ENCODE measurements at regions not wholly inside any gene's neighbourhood (a gene's known extent, or its start where the extent isn't known, plus 50 kb on each side); places are given as distances from the start of the nearest gene placed in this dataset.
"Not testable (repeated sequence)": the region's sequence is repeated elsewhere in the genome, so short reads cannot be mapped to it uniquely, and the experiment has no call there.

DNA sequence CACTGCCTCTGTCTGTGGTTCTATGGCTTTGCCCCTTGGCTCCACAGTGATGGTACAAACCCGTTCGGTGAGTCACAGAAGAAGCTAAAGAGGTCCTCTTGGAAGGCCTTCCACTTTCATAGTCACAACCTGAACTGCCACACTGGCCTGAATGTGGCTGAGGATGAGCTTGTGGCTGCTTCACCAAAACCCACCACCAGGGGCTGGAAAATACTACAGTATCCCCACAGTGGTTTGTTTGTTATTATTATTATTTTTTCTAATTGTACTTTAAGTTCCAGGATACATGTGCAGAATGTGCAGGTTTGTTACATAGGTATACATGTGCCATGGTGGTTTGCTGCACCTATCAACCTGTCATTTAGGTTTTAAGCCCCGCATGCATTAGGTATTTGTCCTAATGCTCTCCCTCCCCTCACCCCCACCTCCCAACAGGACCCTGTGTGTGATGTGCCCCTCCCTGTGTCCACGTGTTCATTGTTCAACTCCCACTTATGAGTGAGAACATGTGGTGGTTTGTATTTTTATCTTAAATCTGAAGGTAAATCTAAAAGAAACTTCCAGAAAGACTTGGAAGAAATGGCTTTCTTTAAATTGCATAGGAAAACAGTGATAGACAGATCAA is 160.8 kb upstream of the NPSR1 start:
- no peaks in the 10 kb centered on the region for H3K27me3 Mint-ChIP-seq
- H3K4me3 Mint-ChIP-seq: no peak overlapping the region
- ATAC-seq: no peak
- H3K9me3 Mint-ChIP-seq: peaks cover 15% of the 10 kb centered on the region
- H3K4me1 Mint-ChIP-seq: no peaks in the 10 kb centered on the region
- no peaks in the 10 kb centered on the region for H3K36me3 Mint-ChIP-seq
- no peak overlapping the region for H3K27ac Mint-ChIP-seq

DNA sequence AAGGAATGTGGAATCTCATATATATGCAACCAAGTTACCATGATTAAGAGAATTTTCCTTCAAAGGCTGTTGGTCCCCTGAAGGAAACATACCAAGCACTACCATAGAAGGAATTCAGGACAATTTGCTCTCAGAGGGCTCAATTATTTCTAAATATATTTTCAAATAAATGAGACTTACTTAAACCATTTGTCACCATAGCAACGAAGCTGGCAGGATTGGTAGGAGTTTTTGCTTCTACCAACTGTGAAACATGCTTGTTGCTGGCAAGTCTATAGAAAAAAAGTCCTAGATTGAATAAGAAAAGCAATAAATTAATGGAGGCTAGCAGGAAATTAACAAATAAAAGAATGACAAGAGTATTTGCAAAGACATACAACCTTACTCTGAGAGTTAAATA is 156.9 kb upstream of the NPSR1 start:
- H3K4me3 Mint-ChIP-seq: no peak overlapping the region
- no peak for ATAC-seq
- H3K36me3 Mint-ChIP-seq: no peaks in the 10 kb centered on the region
- H3K27me3 Mint-ChIP-seq: no peaks in the 10 kb centered on the region
- H3K9me3 Mint-ChIP-seq: peaks cover under 1% of the 10 kb centered on the region
- no peak overlapping the region for H3K27ac Mint-ChIP-seq
- H3K4me1 Mint-ChIP-seq: no peaks in the 10 kb centered on the region

DNA sequence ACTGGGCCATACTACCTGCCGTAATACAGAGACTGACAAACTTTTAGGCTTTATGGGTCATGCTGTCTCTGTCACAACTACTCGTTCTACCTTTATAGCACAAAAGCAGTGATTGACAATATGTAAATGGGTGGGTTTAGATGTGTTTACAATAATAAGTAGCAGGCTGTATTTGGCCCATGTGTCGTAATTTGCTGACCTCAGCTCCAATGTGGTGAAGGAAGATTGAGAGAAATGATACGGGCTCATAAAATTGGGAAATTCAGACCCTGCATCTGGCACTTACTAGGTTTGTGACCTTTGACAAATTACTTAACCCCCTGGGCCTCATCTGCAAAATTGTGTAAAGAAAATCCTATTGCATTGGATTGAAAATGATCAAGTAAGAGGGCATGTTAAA is 150.8 kb upstream of the NPSR1 start:
- H3K9me3 Mint-ChIP-seq: peaks cover 3% of the 10 kb centered on the region
- H3K4me3 Mint-ChIP-seq: no peak overlapping the region
- H3K4me1 Mint-ChIP-seq: no peaks in the 10 kb centered on the region
- H3K27ac Mint-ChIP-seq: no peak overlapping the region
- no peaks in the 10 kb centered on the region for H3K36me3 Mint-ChIP-seq
- no peaks in the 10 kb centered on the region for H3K27me3 Mint-ChIP-seq
- no peak for ATAC-seq

DNA sequence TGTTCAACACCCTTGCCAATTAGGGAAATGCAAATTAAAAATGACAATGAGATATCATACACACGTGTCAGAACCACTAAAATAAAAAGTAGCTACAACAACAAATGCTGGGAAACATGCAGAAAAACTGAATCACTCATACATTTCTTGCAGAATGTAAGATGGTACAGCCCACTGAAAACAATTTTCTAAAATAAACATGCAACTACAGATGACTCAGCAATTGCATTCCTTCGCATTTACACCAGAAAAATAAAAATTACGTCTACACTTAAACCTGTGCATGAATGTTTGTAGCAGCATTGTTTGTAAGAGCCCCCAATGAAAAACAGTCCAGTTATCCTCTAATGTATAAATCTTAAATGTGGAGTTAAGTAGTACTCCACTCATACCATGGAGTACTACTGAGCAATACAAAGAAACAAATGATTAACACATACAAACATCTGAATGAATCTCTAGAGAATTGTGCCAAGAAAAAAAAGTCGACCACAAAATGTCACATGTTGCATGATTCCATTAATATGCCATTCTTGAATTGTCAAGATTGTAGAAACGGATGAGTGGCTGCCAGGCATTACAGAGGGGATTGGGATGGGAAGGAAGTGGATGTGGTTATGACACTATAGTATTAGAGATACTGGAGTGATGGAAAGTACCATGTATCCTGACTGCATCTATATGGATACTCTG is 134.6 kb upstream of the NPSR1 start:
- H3K4me3 Mint-ChIP-seq: no peak overlapping the region
- H3K4me1 Mint-ChIP-seq: no peaks in the 10 kb centered on the region
- peaks cover 21% of the 10 kb centered on the region for H3K9me3 Mint-ChIP-seq
- no peaks in the 10 kb centered on the region for H3K36me3 Mint-ChIP-seq
- no peak overlapping the region for H3K27ac Mint-ChIP-seq
- ATAC-seq: no peak
- H3K27me3 Mint-ChIP-seq: no peaks in the 10 kb centered on the region

DNA sequence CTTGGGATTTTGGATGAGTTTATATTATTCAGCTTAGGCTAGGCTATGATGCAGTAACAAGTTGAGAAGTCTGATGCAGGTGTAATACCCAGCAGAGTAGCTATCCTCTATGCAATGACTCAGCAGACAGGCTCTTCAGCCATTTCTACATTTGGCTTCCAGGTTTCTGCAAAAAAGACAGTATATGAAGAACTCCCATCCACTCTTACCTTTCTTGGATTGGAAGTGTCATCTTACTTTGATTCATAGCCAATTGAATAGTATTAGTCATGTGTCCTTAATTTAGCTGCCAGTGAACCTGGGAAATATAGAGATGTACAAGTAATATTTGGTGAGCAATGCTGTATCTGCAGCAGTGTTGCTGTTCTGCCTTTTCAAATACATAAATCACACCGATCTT is 127.8 kb upstream of the NPSR1 start:
- ATAC-seq: no peak
- no peak overlapping the region for H3K27ac Mint-ChIP-seq
- no peaks in the 10 kb centered on the region for H3K4me1 Mint-ChIP-seq
- H3K36me3 Mint-ChIP-seq: no peaks in the 10 kb centered on the region
- H3K4me3 Mint-ChIP-seq: no peak overlapping the region
- H3K9me3 Mint-ChIP-seq: peaks cover 13% of the 10 kb centered on the region
- no peaks in the 10 kb centered on the region for H3K27me3 Mint-ChIP-seq

DNA sequence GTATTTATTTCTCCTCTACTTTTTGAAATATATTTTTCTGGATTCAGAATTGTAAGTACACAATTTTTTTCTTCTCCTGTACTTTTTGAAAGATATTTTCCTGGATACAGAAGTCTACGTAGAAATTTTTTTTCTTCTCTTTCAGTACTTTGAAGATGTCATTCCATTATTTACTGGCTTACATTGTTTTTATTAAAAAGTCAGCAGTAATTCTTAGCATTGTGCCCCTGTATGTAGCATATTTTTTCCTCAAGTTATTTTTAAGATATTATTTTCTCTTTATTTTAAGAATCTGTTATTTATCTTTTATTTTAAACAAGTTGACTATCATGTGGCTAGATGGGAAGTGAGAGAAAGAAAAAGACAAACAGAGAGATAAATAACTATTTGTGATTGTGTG is 119.0 kb upstream of the NPSR1 start:
- Mint-ChIP-seq H3K4me3 (no peak overlapping the region), H3K36me3 (no peaks in the 10 kb centered on the region), H3K4me1 (no peaks in the 10 kb centered on the region), H3K27me3 (no peaks in the 10 kb centered on the region), H3K9me3 (peaks cover 20% of the 10 kb centered on the region), H3K27ac (no peak overlapping the region)
- ATAC-seq: no peak

DNA sequence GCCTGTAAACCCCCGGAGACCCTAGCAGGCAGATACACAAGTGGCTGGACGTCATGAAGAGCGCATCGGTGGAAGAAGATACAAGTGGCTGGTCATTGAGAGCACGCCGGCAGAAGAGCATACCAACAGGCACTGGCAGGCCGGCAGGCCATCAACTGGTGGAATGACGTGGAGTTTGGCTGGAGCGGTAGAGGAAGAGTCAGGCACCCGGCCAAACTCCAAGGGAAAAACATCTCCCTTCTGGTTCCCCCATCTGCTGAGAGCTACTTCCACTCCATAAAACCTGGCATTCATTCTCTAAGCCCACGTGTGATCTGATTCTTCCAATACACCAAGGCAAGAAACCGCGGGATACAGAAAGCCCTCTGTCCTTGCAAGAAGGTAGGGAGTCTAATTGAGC is 113.4 kb upstream of the NPSR1 start:
- H3K4me1 Mint-ChIP-seq: no peaks in the 10 kb centered on the region
- no peak for ATAC-seq
- H3K9me3 Mint-ChIP-seq: peaks cover 17% of the 10 kb centered on the region
- no peak overlapping the region for H3K27ac Mint-ChIP-seq
- H3K27me3 Mint-ChIP-seq: no peaks in the 10 kb centered on the region
- no peaks in the 10 kb centered on the region for H3K36me3 Mint-ChIP-seq
- H3K4me3 Mint-ChIP-seq: no peak overlapping the region

DNA sequence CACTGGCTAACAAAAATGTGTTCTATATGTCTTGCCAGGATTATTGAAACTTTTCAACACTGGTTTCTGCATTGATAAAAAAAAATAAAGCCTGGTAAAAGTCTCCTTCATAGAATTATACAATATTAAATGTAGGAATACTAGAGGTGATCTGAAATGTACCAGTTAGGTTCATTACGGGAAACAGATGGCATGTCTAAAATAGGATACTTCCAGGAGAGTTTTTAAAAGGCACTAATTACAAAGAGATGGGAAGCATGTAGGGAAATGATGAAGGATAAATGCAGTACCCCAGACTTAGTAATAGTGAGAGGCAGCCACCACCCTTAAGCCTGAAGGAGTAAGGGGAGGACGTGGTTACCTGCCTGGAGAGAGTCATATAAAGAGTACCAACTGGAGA is 107.0 kb upstream of the NPSR1 start:
- no peaks in the 10 kb centered on the region for H3K4me1 Mint-ChIP-seq
- no peak overlapping the region for H3K4me3 Mint-ChIP-seq
- H3K27ac Mint-ChIP-seq: no peak overlapping the region
- peaks cover 11% of the 10 kb centered on the region for H3K9me3 Mint-ChIP-seq
- no peaks in the 10 kb centered on the region for H3K36me3 Mint-ChIP-seq
- ATAC-seq: no peak
- H3K27me3 Mint-ChIP-seq: no peaks in the 10 kb centered on the region

DNA sequence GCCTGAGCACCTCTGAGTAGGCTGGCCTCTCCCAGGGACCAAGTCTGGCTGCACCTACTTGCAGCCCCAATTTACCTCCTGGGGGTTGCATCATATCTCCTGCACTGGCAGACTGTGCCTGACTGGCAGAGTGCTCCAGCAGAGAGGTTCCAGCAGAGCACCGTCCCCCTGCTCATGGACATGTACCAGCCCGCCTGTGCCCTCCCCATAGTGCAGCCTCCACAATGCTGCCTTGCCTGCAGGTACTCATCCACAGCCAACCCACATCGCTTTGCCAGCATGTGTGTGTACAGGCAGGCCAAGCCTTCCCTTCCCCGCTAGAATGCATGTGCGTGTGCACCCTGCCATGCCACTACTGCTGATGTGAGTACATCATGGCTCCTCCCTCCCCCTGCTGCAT is 105.5 kb upstream of the NPSR1 start:
- no peaks in the 10 kb centered on the region for H3K4me1 Mint-ChIP-seq
- no peak overlapping the region for H3K4me3 Mint-ChIP-seq
- H3K27ac Mint-ChIP-seq: no peak overlapping the region
- H3K36me3 Mint-ChIP-seq: no peaks in the 10 kb centered on the region
- H3K27me3 Mint-ChIP-seq: no peaks in the 10 kb centered on the region
- ATAC-seq: no peak
- H3K9me3 Mint-ChIP-seq: peaks cover 21% of the 10 kb centered on the region

DNA sequence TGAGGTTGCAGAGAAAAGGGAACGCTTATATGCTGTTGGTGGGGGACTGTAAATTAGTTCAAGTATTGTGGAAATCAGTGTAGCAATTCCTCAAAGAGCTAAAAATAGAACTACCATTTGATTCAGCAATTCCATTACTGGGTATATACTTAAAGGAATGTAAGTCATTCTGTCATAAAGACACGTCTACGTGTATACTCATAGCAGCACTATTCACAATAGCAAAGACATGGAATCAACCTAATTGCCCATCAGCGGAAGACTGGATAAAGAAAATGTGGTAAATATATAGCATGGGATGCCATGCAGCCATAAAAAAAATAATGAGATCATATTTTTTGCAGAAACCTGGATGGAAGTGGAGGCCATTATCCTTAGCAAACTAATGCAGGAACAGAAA is 100.0 kb upstream of the NPSR1 start:
- no peak overlapping the region for H3K27ac Mint-ChIP-seq
- no peaks in the 10 kb centered on the region for H3K27me3 Mint-ChIP-seq
- no peaks in the 10 kb centered on the region for H3K36me3 Mint-ChIP-seq
- ATAC-seq: no peak
- H3K4me1 Mint-ChIP-seq: no peaks in the 10 kb centered on the region
- no peak overlapping the region for H3K4me3 Mint-ChIP-seq
- peaks cover 29% of the 10 kb centered on the region for H3K9me3 Mint-ChIP-seq

DNA sequence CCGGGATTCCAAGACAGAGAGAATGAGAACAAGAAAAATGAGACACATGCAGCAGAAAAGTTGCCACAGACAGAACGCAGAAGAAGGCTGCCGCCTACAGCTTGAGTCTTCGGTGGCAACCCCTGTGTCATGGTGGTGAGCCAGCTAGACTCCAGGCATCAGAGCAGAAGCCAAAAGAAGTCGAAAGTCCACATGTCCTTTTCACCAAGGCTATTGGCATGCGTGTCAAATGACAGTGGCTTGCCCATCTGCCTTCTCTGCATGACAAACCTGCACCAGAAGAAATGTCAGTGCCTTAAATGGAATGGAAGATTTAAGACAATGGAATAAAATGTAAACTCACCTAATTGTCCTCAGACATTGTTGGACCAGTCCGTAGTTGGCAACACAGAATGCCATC is 93.9 kb upstream of the NPSR1 start:
- no peak for ATAC-seq
- Mint-ChIP-seq H3K27ac (no peak overlapping the region), H3K27me3 (no peaks in the 10 kb centered on the region), H3K9me3 (peaks cover 12% of the 10 kb centered on the region), H3K4me1 (peaks cover 8% of the 10 kb centered on the region), H3K4me3 (no peak overlapping the region), H3K36me3 (no peaks in the 10 kb centered on the region)

DNA sequence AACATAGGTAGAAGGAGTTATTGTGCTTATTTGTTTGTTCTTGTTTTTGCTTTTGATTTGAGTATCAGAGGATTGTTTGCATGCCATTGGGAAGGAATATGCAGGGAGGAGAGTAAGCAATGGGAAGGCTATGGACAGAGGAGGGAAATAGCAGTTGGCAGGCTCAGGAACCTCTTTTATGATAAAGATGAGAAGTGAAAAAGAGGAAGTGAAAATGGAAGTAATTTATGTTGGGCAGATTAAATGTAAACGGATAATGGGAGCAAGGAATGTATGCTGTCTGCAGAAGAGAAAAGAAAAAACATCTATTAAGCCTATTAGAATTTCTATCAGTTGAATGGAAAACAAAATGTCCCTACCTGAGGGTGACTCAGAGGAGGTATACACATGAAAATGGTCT is 90.1 kb upstream of the NPSR1 start:
- Mint-ChIP-seq H3K4me3 (no peak overlapping the region), H3K4me1 (peaks cover 8% of the 10 kb centered on the region), H3K27ac (no peak overlapping the region), H3K27me3 (no peaks in the 10 kb centered on the region), H3K9me3 (peaks cover 10% of the 10 kb centered on the region), H3K36me3 (no peaks in the 10 kb centered on the region)
- ATAC-seq: no peak

DNA sequence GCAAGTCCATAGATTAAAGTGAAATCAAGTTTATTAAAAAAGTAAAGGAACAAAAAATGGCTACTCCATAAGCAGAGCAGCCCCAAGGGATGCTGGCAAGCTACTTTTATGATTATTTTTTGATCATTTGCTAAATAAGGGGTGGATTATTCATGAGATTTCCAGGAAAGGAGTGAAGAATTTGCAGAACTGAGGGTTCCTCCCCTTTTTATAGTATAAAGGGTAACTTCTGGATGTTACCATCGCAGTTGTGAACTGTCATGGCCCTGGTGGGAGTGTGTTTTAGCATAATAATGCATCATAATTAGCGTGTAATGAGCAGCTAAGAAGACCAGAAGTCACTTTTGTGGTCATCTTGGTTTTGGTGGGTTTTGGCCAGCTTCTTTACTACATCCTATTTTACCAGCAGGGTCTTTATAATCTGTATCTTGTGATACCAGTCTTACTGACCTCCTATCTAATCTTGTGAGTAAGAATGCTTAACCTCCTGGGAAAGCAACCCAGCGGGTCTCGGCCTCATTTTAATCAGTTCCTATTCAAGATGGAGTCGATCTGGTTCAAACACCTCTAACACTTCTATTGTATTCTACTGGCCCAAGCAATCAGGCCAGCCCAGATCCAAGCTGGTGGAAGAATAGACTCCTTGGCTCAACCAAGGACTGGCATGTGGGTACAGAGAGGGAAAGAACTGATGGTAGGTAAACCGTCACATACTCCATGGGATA is 87.9 kb upstream of the NPSR1 start:
- Mint-ChIP-seq H3K27me3 (no peaks in the 10 kb centered on the region), H3K4me3 (no peak overlapping the region), H3K27ac (no peak overlapping the region), H3K9me3 (peaks cover 7% of the 10 kb centered on the region), H3K4me1 (peaks cover 8% of the 10 kb centered on the region), H3K36me3 (no peaks in the 10 kb centered on the region)
- ATAC-seq: no peak

DNA sequence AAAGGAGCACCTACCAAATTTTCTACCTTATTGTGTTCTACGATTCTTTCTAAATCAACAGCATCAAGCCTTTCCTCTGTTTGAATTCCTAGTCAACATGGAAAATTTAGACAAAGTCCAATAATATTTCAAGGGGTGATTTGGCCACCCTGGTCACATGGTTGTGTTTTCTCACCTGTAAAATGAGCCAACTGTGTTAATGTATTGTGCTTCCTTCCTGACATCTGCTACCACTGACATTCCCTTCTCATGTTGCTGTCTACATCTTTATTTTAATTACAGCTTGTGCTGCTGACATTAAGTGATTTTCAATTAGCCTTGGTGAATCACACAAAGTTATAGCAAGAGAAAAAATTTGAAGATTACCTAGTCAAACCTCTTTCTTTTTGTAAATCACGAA is 83.0 kb upstream of the NPSR1 start:
- Mint-ChIP-seq H3K36me3 (no peaks in the 10 kb centered on the region), H3K27me3 (no peaks in the 10 kb centered on the region)
- no peak for ATAC-seq

DNA sequence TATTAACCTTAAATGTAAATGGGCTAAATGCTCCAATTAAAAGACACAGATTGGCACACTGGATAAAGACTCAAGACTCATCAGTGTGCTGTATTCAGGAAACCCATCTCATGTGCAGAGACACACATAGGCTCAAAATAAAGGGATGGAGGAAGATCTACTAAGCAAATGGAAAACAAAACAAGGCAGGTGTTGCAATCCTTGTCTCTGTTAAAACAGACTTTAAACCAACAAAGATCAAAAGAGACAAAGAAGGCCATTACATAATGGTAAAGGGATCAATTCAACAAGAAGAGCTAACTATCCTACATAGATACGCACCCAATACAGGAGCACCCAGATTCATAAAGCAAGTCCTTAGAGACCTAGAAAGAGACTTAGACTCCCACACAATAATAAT is 80.1 kb upstream of the NPSR1 start:
- H3K9me3 Mint-ChIP-seq, H3K27ac Mint-ChIP-seq, H3K4me3 Mint-ChIP-seq, H3K36me3 Mint-ChIP-seq, ATAC-seq, H3K27me3 Mint-ChIP-seq, H3K4me1 Mint-ChIP-seq: not testable (repeated sequence)

More for the DNA sequence above, 83.0 kb upstream of the NPSR1 start:
- no peak overlapping the region for H3K4me3 Mint-ChIP-seq
- no peak overlapping the region for H3K27ac Mint-ChIP-seq
- H3K4me1 Mint-ChIP-seq: no peaks in the 10 kb centered on the region
- H3K9me3 Mint-ChIP-seq: peaks cover 10% of the 10 kb centered on the region

DNA sequence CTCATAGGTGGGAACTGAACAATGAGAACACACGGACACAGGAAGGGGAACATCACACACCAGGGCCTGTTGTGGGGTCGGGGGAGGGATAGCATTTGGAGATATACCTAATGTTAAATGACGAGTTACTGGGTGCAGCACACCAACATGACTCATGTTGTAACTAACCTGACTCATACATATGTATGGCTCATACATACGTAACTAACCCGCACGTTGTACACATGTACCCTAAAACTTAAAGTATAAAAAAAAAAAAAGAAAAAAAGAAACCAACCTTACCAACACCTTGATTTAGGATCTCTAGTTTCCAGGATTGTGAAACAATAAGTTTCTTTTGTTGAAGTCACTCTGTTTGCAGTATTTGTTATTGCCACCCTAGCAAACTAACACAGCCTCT is 76.3 kb upstream of the NPSR1 start:
- not testable (repeated sequence) for H3K4me3 Mint-ChIP-seq, H3K27me3 Mint-ChIP-seq, H3K4me1 Mint-ChIP-seq, H3K36me3 Mint-ChIP-seq, ATAC-seq, H3K27ac Mint-ChIP-seq
- peaks cover 13% of the 10 kb centered on the region for H3K9me3 Mint-ChIP-seq
